Left lung (tissue), 4 donors: ENCODE measurements at regions not wholly inside any gene's neighbourhood (a gene's known extent, or its start where the extent isn't known, plus 50 kb on each side); places are given as distances from the start of the nearest gene placed in this dataset.
"Not testable (repeated sequence)": the region's sequence is repeated elsewhere in the genome, so short reads cannot be mapped to it uniquely, and the experiment has no call there.

Experiments
- ATAC-seq: fragments of 200-7000 bp; cut with Tn5 transposase; one replicate; pipeline ENCODE4 v1.9.1; 2020; ENCODE audit warnings: moderate library complexity
- DNase-seq, 4 donors: peaks; one replicate each; pipeline ENCODE4 v3.0.0-alpha.2; 2013 to 2020
- H3K27ac ChIP-seq, 2 donors: fragments of 200-600 bp; sonication (generic) in 1 of 2; one replicate each; pipeline versions ENCODE4 v1.5.0 to v1.8.0; 2020 to 2021
- H3K27me3 ChIP-seq, 2 donors: fragments of 200-600 bp; sonication (generic) in 1 of 2; one replicate each; pipeline versions ENCODE4 v1.5.0 to v1.8.0; 2020 to 2021
- H3K36me3 ChIP-seq, 2 donors: fragments of 200-600 bp; sonication (generic) in 1 of 2; one replicate each; pipeline versions ENCODE4 v1.5.0 to v1.8.0; 2020 to 2021
- H3K4me1 ChIP-seq, 2 donors: fragments of 200-600 bp; one replicate each; pipeline ENCODE4 v1.8.0; 2021
- H3K4me3 ChIP-seq, 2 donors: fragments of 200-600 bp; sonication (generic) in 1 of 2; one replicate each; pipeline versions ENCODE4 v1.5.0 to v1.8.0; 2020 to 2021; ENCODE audit warnings: mild to moderate bottlenecking in 1 of 2
- H3K9me3 ChIP-seq, 2 donors: fragments of 200-600 bp; sonication (generic) in 1 of 2; one replicate each; pipeline versions ENCODE4 v1.5.0 to v1.8.0; 2020 to 2021
- CTCF ChIP-seq, 2 donors: fragments of 200-600 bp; sonication (generic) in 1 of 2; IDR thresholded peaks; one replicate each; pipeline versions ENCODE4 v1.5.0 to v1.8.0; 2021; ENCODE audit warnings: antibody characterized with exemption in 2 of 2
- intact Hi-C, 2 donors: fragments of 100-400 bp; cut with DNase I; formaldehyde crosslinking; loops; one replicate each; pipeline versions ENCODE4 v1.11.2 to v1.14.2; 2022
- donor health status: DM: no; HTN: yes; CAD: no.
- donor health status: DM: no; HTN: no; CAD: no.

GRCh38 chr5:57429513-57430120, 53.0 kb downstream of the ACTBL2 start:
- intact Hi-C loops: no loop called here
- Histone ChIP-seq H3K27ac (no peak overlapping the region), H3K9me3 (no peaks in the 10 kb centered on the region), H3K4me3 (no peak overlapping the region), H3K36me3 (no peaks in the 10 kb centered on the region), H3K4me1 (no peaks in the 10 kb centered on the region), H3K27me3 (no peaks in the 10 kb centered on the region)
- DNase-seq (no peak), ATAC-seq (no peak)
- TF ChIP-seq CTCF (IDR thresholded peaks at IDR 0.05): no peak

- H3K36me3 ChIP-seq, intact Hi-C loops, H3K4me1 ChIP-seq, ATAC-seq, H3K27me3 ChIP-seq, H3K27ac ChIP-seq, H3K4me3 ChIP-seq, H3K9me3 ChIP-seq, DNase-seq: not testable (repeated sequence)
Measured at GRCh38 chr5:57429021-57429420, 53.6 kb downstream of the ACTBL2 start.

GRCh38 chr5:57422993-57423392, 59.6 kb downstream of the ACTBL2 start:
- no peaks in the 10 kb centered on the region for H3K4me1 ChIP-seq
- H3K9me3 ChIP-seq: no peaks in the 10 kb centered on the region
- H3K36me3 ChIP-seq: no peaks in the 10 kb centered on the region
- H3K4me3 ChIP-seq: no peak overlapping the region
- ATAC-seq (no peak), DNase-seq (peak in 1 of 4 donors; percentile 70)
- H3K27me3 ChIP-seq: no peaks in the 10 kb centered on the region
- intact Hi-C loops: no loop called here
- H3K27ac ChIP-seq: no peak overlapping the region
- TF ChIP-seq CTCF (IDR thresholded peaks at IDR 0.05): no peak

- DNase-seq: peak in 1 of 4 donors; percentile 58
- no peaks in the 10 kb centered on the region for H3K27me3 ChIP-seq
- no peaks in the 10 kb centered on the region for H3K36me3 ChIP-seq
- no peak overlapping the region for H3K4me3 ChIP-seq
- H3K4me1 ChIP-seq: no peaks in the 10 kb centered on the region
- no peak overlapping the region for H3K27ac ChIP-seq
- no peaks in the 10 kb centered on the region for H3K9me3 ChIP-seq
- ATAC-seq: no peak
- TF ChIP-seq CTCF (IDR thresholded peaks at IDR 0.05): no peak
- intact Hi-C loops: no loop called here
Measured at GRCh38 chr5:57422341-57422740, 60.3 kb downstream of the ACTBL2 start.

GRCh38 chr5:57420801-57421200, 61.8 kb downstream of the ACTBL2 start:
- Histone ChIP-seq H3K27me3 (no peaks in the 10 kb centered on the region), H3K36me3 (no peaks in the 10 kb centered on the region), H3K4me3 (no peak overlapping the region), H3K4me1 (no peaks in the 10 kb centered on the region), H3K9me3 (no peaks in the 10 kb centered on the region), H3K27ac (no peak overlapping the region)
- DNase-seq (no peak), ATAC-seq (no peak)
- intact Hi-C loops: no loop called here
- TF ChIP-seq CTCF (IDR thresholded peaks at IDR 0.05): no peak

- no peak for DNase-seq
- intact Hi-C loops: no loop called here
- ATAC-seq: no peak
- no peaks in the 10 kb centered on the region for H3K9me3 ChIP-seq
- no peak for TF ChIP-seq CTCF (IDR thresholded peaks at IDR 0.05)
- no peaks in the 10 kb centered on the region for H3K4me1 ChIP-seq
- H3K4me3 ChIP-seq: no peak overlapping the region
- no peaks in the 10 kb centered on the region for H3K27me3 ChIP-seq
- no peaks in the 10 kb centered on the region for H3K36me3 ChIP-seq
- H3K27ac ChIP-seq: no peak overlapping the region
Measured at GRCh38 chr5:57417971-57418370, 64.6 kb downstream of the ACTBL2 start.
